GM12864 (cell line): ENCODE measurements at regions not wholly inside any gene's neighbourhood (a gene's known extent, or its start where the extent isn't known, plus 50 kb on each side); places are given as distances from the start of the nearest gene placed in this dataset.

ENCODE experiments used
- DNase-seq: peaks from one replicate; pipeline ENCODE4 v3.0.0-alpha.2; 2011; ENCODE audit warnings: low read depth
- H3K4me3 ChIP-seq: 2 replicates; pipeline ENCODE4 v1.5.1; 2011; ENCODE audit warnings: mild to moderate bottlenecking, low read depth, low read length, control low read depth
- CTCF ChIP-seq: IDR thresholded peaks from 2 replicates; pipeline ENCODE4 v1.5.1; 2011; ENCODE audit warnings: low read depth, mild to moderate bottlenecking, moderate library complexity, low read length, control low read depth, inconsistent platforms; ENCODE audit errors: missing control alignments

GRCh38 chr16:6265968-6266367, 1066.7 kb upstream of the RBFOX1 start:
- no peak for TF ChIP-seq CTCF
- H3K4me3 ChIP-seq: no peak overlapping the region
- DNase-seq: no peak

GRCh38 chr16:6258056-6258455, 1074.6 kb upstream of the RBFOX1 start:
- no peak for TF ChIP-seq CTCF
- no peak for DNase-seq
- H3K4me3 ChIP-seq: no peak overlapping the region

GRCh38 chr16:6252541-6252940, 1080.1 kb upstream of the RBFOX1 start:
- H3K4me3 ChIP-seq: no peak overlapping the region
- TF ChIP-seq CTCF: no peak
- no peak for DNase-seq

- H3K4me3 ChIP-seq: no peak overlapping the region
- no peak for DNase-seq
- no peak for TF ChIP-seq CTCF
These were observed 1082.1 kb upstream of the RBFOX1 start for GRCh38 chr16:6250511-6250910.

- DNase-seq: no peak
- TF ChIP-seq CTCF: no peak
- no peak overlapping the region for H3K4me3 ChIP-seq
These were observed 1082.8 kb upstream of the RBFOX1 start for GRCh38 chr16:6249863-6250262.

GRCh38 chr16:6248199-6248598, 1084.4 kb upstream of the RBFOX1 start:
- TF ChIP-seq CTCF: no peak
- H3K4me3 ChIP-seq: no peak overlapping the region
- no peak for DNase-seq

GRCh38 chr16:6247775-6248174, 1084.9 kb upstream of the RBFOX1 start:
- DNase-seq: no peak
- no peak for TF ChIP-seq CTCF
- H3K4me3 ChIP-seq: no peak overlapping the region
